Mesenchymal stem cell (in vitro differentiated cells and primary cell): ENCODE measurements at regions not wholly inside any gene's neighbourhood (a gene's known extent, or its start where the extent isn't known, plus 50 kb on each side); places are given as distances from the start of the nearest gene placed in this dataset.

ENCODE experiments used
- DNase-seq: peaks from one replicate; pipeline ENCODE4 v3.0.0-alpha.2; 2013
- H2AFZ ChIP-seq: one replicate; pipeline ENCODE4 v1.6.1; 2013; ENCODE audit warnings: low read depth, mild to moderate bottlenecking, control low read depth, inconsistent platforms, low read length, moderate library complexity
- H2AK5ac ChIP-seq: 2 replicates; pipeline ENCODE4 v1.6.1; 2013; ENCODE audit warnings: low read length, moderate library complexity, mild to moderate bottlenecking, inconsistent platforms; ENCODE audit not compliant: severe bottlenecking
- H2BK120ac ChIP-seq: one replicate; pipeline ENCODE4 v1.6.1; 2013; ENCODE audit warnings: low read depth, mild to moderate bottlenecking, inconsistent platforms, low read length, moderate library complexity
- H2BK12ac ChIP-seq, 2 experiments: one replicate each; pipeline ENCODE4 v1.6.1; 2013; ENCODE audit warnings: inconsistent platforms in 2 of 2, low read length in 2 of 2, mild to moderate bottlenecking in 2 of 2, moderate library complexity in 2 of 2, control low read depth in 1 of 2
- H2BK15ac ChIP-seq: one replicate; pipeline ENCODE4 v1.6.1; 2013; ENCODE audit warnings: mild to moderate bottlenecking, low read depth, inconsistent platforms; ENCODE audit not compliant: poor library complexity, severe bottlenecking
- H2BK5ac ChIP-seq: 2 replicates; pipeline ENCODE4 v1.6.1; 2013; ENCODE audit warnings: low read depth, mild to moderate bottlenecking, low read length, control low read depth, inconsistent platforms; ENCODE audit not compliant: poor library complexity, severe bottlenecking
- H3K14ac ChIP-seq, 2 experiments: one replicate each; pipeline ENCODE4 v1.6.1; 2013; ENCODE audit warnings: inconsistent platforms in 2 of 2, low read length in 2 of 2, control low read depth in 1 of 2, mild to moderate bottlenecking in 1 of 2, moderate library complexity in 1 of 2
- H3K18ac ChIP-seq, 2 experiments: one replicate each; pipeline ENCODE4 v1.6.1; 2013; ENCODE audit warnings: inconsistent platforms in 2 of 2, low read length in 2 of 2, control low read depth in 1 of 2, low read depth in 1 of 2, mild to moderate bottlenecking in 1 of 2
- H3K23ac ChIP-seq, 2 experiments: one replicate each; pipeline ENCODE4 v1.6.1; 2013; ENCODE audit warnings: inconsistent platforms in 2 of 2, low read length in 2 of 2, mild to moderate bottlenecking in 2 of 2, moderate library complexity in 2 of 2, control low read depth in 1 of 2
- H3K27ac ChIP-seq: 2 replicates; pipeline ENCODE4 v1.5.1; 2013; ENCODE audit warnings: mild to moderate bottlenecking, moderate library complexity, low read length, control low read depth, inconsistent platforms; ENCODE audit not compliant: poor library complexity, severe bottlenecking
- H3K27me3 ChIP-seq, 2 experiments: 2 replicates each; pipeline versions ENCODE4 v1.6.1 to v1.7.0; 2013; ENCODE audit warnings: low read length in 2 of 2, mild to moderate bottlenecking in 2 of 2, moderate library complexity in 2 of 2, control low read depth in 1 of 2, inconsistent platforms in 1 of 2; ENCODE audit not compliant: control insufficient read depth in 1 of 2, insufficient read depth in 1 of 2
- H3K36me3 ChIP-seq, 2 experiments: 2 replicates each; pipeline versions ENCODE4 v1.6.1 to v1.7.0; 2013; ENCODE audit warnings: low read length in 2 of 2, control low read depth in 1 of 2, inconsistent platforms in 1 of 2, low read depth in 1 of 2, mild to moderate bottlenecking in 1 of 2; ENCODE audit not compliant: insufficient read depth in 2 of 2, control insufficient read depth in 1 of 2
- H3K4ac ChIP-seq, 2 experiments: one replicate each; pipeline ENCODE4 v1.6.1; 2013; ENCODE audit warnings: inconsistent platforms in 2 of 2, low read length in 2 of 2, mild to moderate bottlenecking in 2 of 2, moderate library complexity in 2 of 2, control low read depth in 1 of 2, low read depth in 1 of 2
- H3K4me1 ChIP-seq: 2 replicates; pipeline ENCODE4 v1.6.1; 2013; ENCODE audit warnings: low read depth, low read length, control low read depth; ENCODE audit not compliant: control insufficient read depth, insufficient read depth
- H3K4me2 ChIP-seq: 2 replicates; pipeline ENCODE4 v1.6.1; 2013; ENCODE audit warnings: low read length, mild to moderate bottlenecking, inconsistent platforms; ENCODE audit not compliant: poor library complexity, severe bottlenecking
- H3K4me3 ChIP-seq, 2 experiments: 2 replicates each; pipeline versions ENCODE4 v1.5.1 to v1.7.0; 2013; ENCODE audit warnings: low read length in 2 of 2, mild to moderate bottlenecking in 2 of 2, control low read depth in 1 of 2, low read depth in 1 of 2; ENCODE audit not compliant: insufficient read depth in 1 of 2
- H3K79me1 ChIP-seq: replicated peaks from 2 replicates; pipeline ENCODE4 v1.6.1; 2013; ENCODE audit warnings: mild to moderate bottlenecking, control low read depth, low read length, inconsistent platforms; ENCODE audit not compliant: poor library complexity, severe bottlenecking
- H3K9ac ChIP-seq: 2 replicates; pipeline ENCODE4 v1.7.0; 2013; ENCODE audit warnings: mild to moderate bottlenecking, low read length, moderate library complexity
- H3K9me3 ChIP-seq: 2 replicates; pipeline ENCODE4 v1.7.0; 2013; ENCODE audit warnings: mild to moderate bottlenecking, low read length; ENCODE audit not compliant: control insufficient read depth
- H4K8ac ChIP-seq: one replicate; pipeline ENCODE4 v1.6.1; 2013; ENCODE audit warnings: inconsistent platforms, mild to moderate bottlenecking, low read length, moderate library complexity
- H4K91ac ChIP-seq: one replicate; pipeline ENCODE4 v1.6.1; 2013; ENCODE audit warnings: mild to moderate bottlenecking, low read length, inconsistent platforms
- WGBS: methylation state at CpG from one replicate; pipeline ENCODE4 v1.1.7; 2013; ENCODE audit warnings: mixed read lengths; 5-methylcytosine and 5-hydroxymethylcytosine counted together

DNA sequence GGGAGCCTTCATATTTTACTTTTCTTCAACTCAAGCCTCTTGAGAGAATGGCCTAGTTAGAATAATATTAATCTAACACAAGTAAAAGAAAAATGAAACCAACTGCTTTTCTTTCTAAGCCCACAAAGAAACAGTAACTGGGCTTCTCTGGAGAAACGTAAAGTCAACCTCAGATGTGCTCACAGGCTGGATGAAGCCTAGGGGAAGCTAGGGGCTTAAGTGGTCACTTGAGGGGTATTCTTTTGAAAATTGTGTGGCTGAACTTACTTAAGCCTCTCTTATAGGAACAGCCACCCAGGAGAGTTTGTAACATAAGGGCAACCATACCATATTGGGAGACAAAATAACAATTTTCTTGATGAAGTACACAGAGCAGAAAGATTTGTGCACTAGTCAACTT lies 279.0 kb downstream of the SPRY1 start:
- no peak overlapping the region for H4K91ac ChIP-seq
- WGBS, result 100% methylated on average over 1 of the region's 1 CpG
- H3K79me1 ChIP-seq, result no peaks in the 10 kb centered on the region
- no peak overlapping the region for H2BK5ac ChIP-seq
- DNase-seq, result no peak
- H2AK5ac ChIP-seq, result peak overlapping the region; percentile 27
- H3K4me2 ChIP-seq, result no peak overlapping the region
- H3K4ac ChIP-seq, result no peak overlapping the region
- H3K4me3 ChIP-seq, result peak overlapping the region in 1 of 2 experiments; percentile 21
- H2BK120ac ChIP-seq, result no peak overlapping the region
- no peaks in the 10 kb centered on the region for H3K36me3 ChIP-seq
- H3K27me3 ChIP-seq, result no peaks in the 10 kb centered on the region
- no peak overlapping the region for H2AFZ ChIP-seq
- no peak overlapping the region for H3K14ac ChIP-seq
- H3K9me3 ChIP-seq, result no peaks in the 10 kb centered on the region
- H3K18ac ChIP-seq, result no peak overlapping the region
- H2BK15ac ChIP-seq, result peak overlapping the region; percentile 63
- peaks cover 3% of the 10 kb centered on the region for H3K4me1 ChIP-seq
- peak overlapping the region; percentile 67 for H3K9ac ChIP-seq
- H3K23ac ChIP-seq, result no peak overlapping the region
- no peak overlapping the region for H3K27ac ChIP-seq
- H4K8ac ChIP-seq, result no peak overlapping the region
- H2BK12ac ChIP-seq, result no peak overlapping the region

- no peak overlapping the region for H4K8ac ChIP-seq
- no peak overlapping the region for H2BK5ac ChIP-seq
- H3K9me3 ChIP-seq, result no peaks in the 10 kb centered on the region
- H3K79me1 ChIP-seq, result no peaks in the 10 kb centered on the region
- H3K4ac ChIP-seq, result no peak overlapping the region
- H3K9ac ChIP-seq, result peak overlapping the region; percentile 67
- H3K4me1 ChIP-seq, result peaks cover 3% of the 10 kb centered on the region
- H2BK12ac ChIP-seq, result no peak overlapping the region
- no peak overlapping the region for H3K18ac ChIP-seq
- H3K23ac ChIP-seq, result no peak overlapping the region
- H4K91ac ChIP-seq, result no peak overlapping the region
- no peak overlapping the region for H2BK15ac ChIP-seq
- H3K4me2 ChIP-seq, result no peak overlapping the region
- no peak for DNase-seq
- no peaks in the 10 kb centered on the region for H3K27me3 ChIP-seq
- H2BK120ac ChIP-seq, result no peak overlapping the region
- H3K14ac ChIP-seq, result no peak overlapping the region
- no peak overlapping the region for H3K27ac ChIP-seq
- H2AK5ac ChIP-seq, result no peak overlapping the region
- no peak overlapping the region for H2AFZ ChIP-seq
- 94% methylated on average over 4 of the region's 5 CpGs for WGBS
- no peaks in the 10 kb centered on the region for H3K36me3 ChIP-seq
- no peak overlapping the region for H3K4me3 ChIP-seq
Measured at GRCh38 chr4:123676071-123676889, 279.7 kb downstream of the SPRY1 start.

- Histone ChIP-seq H3K18ac (no peak overlapping the region), H3K27ac (no peak overlapping the region), H3K4me3 (no peak overlapping the region), H3K9ac (no peak overlapping the region), H3K9me3 (no peaks in the 10 kb centered on the region), H2BK5ac (no peak overlapping the region), H3K4me2 (no peak overlapping the region), H4K8ac (no peak overlapping the region), H3K23ac (no peak overlapping the region), H3K4me1 (peaks cover 3% of the 10 kb centered on the region), H2BK120ac (no peak overlapping the region), H3K27me3 (no peaks in the 10 kb centered on the region), H2BK12ac (no peak overlapping the region), H2BK15ac (no peak overlapping the region), H2AFZ (no peak overlapping the region), H3K14ac (no peak overlapping the region), H3K36me3 (no peaks in the 10 kb centered on the region), H3K79me1 (no peaks in the 10 kb centered on the region), H3K4ac (no peak overlapping the region), H4K91ac (no peak overlapping the region), H2AK5ac (no peak overlapping the region)
- WGBS, result 76% methylated on average over 7 of the region's 7 CpGs
- DNase-seq, result no peak
Measured at GRCh38 chr4:123676890-123677229, 280.3 kb downstream of the SPRY1 start.

GRCh38 chr4:123682931-123683330 lies 286.3 kb downstream of the SPRY1 start:
- Histone ChIP-seq H3K4me2 (no peak overlapping the region), H4K91ac (no peak overlapping the region), H3K27me3 (no peaks in the 10 kb centered on the region), H3K18ac (no peak overlapping the region), H3K23ac (no peak overlapping the region), H2BK12ac (no peak overlapping the region), H3K9me3 (no peaks in the 10 kb centered on the region), H3K36me3 (no peaks in the 10 kb centered on the region), H2AFZ (no peak overlapping the region), H3K14ac (no peak overlapping the region), H3K9ac (no peak overlapping the region), H2AK5ac (no peak overlapping the region), H2BK15ac (no peak overlapping the region), H4K8ac (no peak overlapping the region), H2BK120ac (no peak overlapping the region), H3K4me3 (no peak overlapping the region), H3K27ac (no peak overlapping the region), H3K79me1 (no peaks in the 10 kb centered on the region), H3K4me1 (no peaks in the 10 kb centered on the region), H3K4ac (no peak overlapping the region), H2BK5ac (no peak overlapping the region)
- 100% methylated on average over 1 of the region's 2 CpGs for WGBS
- no peak for DNase-seq
